HG02938 (cell line): ENCODE measurements at regions not wholly inside any gene's neighbourhood (a gene's known extent, or its start where the extent isn't known, plus 50 kb on each side); places are given as distances from the start of the nearest gene placed in this dataset.

Source experiments
- ATAC-seq: cut with Tn5 transposase; IDR thresholded peaks from one replicate; pipeline ENCODE4 v1.9.1; 2021; ENCODE audit warnings: mild to moderate bottlenecking, moderate library complexity; ENCODE audit not compliant: unreplicated experiment

- ATAC-seq, result no peak
Observed at GRCh38 chr5:158413122-158413680, 554.3 kb upstream of the CLINT1 start.

- no peak for ATAC-seq
Observed at GRCh38 chr5:158410976-158411375, 552.0 kb upstream of the CLINT1 start.

DNA sequence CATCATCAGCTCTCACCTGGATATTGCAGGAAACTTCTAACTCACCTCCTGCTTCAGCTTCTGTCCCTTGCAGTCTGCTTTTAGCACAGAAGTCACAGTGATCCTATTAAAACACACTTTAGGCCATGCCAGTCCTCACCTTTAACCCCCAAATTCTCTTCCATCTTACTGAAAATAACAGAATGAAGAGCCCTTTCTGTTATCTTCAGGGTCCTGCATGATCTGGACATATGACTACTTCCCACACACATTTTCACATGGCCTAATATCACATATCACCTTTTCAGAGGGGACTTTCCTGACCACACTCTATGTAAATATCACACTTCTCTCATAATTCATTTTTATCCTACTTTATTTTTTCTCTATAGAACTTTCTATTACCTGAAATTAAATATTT lies 550.6 kb upstream of the CLINT1 start:
- peak; percentile 80 for ATAC-seq

GRCh38 chr5:158407824-158408195 lies 548.9 kb upstream of the CLINT1 start:
- no peak for ATAC-seq

- peak; percentile 49 for ATAC-seq
Observed at GRCh38 chr5:158406884-158407823, 548.2 kb upstream of the CLINT1 start.

- ATAC-seq, result peak; percentile 90
Observed at GRCh38 chr5:158398360-158399201, 539.6 kb upstream of the CLINT1 start.

DNA sequence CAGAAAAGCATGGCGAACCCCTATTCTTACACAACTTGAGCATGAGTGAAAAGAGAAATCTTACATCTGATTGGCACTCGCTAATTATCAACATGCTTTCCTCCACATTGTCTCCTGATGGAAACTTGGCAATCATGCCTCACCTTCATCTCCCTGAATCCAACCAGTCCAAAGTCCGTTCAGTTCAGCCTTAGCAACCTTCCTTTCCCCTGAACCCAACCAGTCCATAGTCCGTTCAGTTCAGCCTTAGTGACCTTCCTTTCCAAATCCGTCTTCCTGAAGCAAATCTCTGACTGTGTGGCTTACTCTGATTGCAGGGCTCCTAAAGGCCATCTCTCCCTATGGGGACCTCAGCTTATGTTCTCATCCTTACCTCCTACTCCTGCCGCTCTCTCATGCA lies 538.3 kb upstream of the CLINT1 start:
- ATAC-seq, result no peak

DNA sequence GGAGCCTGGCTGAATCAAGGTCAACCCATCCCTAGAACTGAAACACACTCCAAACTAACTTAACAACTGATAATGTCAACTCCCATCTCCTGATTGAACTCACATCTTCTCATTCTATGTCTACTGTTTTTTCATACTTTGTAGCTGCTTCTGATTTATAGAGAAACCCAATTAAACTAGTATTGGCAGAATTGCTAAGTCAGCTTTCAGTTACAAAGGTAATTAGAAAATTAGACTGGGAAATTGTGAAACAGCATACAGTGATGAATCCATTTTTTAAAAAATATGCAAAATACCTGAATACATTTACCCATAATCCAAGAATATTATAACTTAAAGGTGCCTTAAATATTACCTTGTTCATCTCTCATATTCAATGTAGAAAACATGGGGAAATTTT lies 535.2 kb upstream of the CLINT1 start:
- ATAC-seq, result no peak

DNA sequence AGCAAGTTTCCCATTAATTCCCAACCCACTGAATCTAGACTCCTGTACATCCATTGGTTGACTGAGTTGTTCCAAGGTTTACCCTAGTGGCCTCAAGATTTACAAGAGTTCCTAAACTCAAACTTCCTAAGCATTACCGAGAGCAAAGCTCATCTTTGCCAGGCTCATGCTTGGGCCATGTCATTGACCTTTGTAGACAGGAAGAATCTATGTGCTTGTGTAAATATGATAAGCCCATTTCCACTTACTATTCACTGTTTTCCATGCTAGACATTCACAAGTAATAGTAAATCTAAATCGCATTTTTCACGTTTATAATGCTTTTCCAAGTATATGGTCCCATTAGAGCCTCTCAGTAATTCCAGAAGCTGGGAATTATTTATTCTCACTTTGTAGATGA lies 534.5 kb upstream of the CLINT1 start:
- no peak for ATAC-seq

GRCh38 chr5:158392753-158393152 lies 533.8 kb upstream of the CLINT1 start:
- no peak for ATAC-seq

- ATAC-seq, result no peak
Observed at GRCh38 chr5:158390577-158390976, 531.6 kb upstream of the CLINT1 start.

GRCh38 chr5:158389786-158390185 lies 530.8 kb upstream of the CLINT1 start:
- no peak for ATAC-seq

DNA sequence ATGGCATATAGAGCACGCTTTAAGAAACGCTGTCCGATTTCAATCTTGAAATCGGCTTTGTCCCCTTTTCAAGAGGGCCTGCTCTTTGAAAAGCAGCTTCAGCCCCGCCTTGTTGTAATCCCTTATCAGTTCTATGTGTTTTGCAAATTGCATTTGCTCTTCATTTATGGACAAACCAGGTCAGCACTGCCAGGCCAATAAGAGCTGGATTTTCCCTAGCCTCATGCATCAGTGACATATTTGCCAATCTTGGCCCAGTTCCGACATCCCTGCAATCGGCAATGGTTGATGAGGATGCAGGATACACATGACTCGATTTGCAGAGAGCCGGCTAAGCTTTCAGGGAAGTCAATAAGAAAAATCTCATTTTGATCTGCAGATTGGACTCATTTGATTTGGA lies 529.1 kb upstream of the CLINT1 start:
- no peak for ATAC-seq

GRCh38 chr5:158387499-158387898 lies 528.6 kb upstream of the CLINT1 start:
- no peak for ATAC-seq

DNA sequence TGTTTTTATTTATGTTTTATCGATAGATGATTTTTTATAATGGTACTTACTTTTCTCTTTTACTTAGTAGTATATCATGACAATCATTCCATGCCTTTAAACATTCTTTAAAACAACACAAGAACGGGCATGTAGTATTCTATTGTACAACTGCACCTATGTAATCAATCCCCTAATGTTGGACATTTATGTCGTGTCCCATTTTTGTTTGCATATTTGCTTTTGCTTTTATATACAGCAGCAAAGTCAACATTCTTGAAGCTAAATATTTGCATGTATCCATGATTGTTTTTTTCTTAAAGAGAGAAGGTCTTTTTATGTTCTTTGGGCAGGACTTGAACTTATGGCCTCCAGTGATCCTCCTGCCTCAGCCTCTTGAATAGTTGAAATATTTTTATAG lies 527.0 kb upstream of the CLINT1 start:
- ATAC-seq, result no peak

DNA sequence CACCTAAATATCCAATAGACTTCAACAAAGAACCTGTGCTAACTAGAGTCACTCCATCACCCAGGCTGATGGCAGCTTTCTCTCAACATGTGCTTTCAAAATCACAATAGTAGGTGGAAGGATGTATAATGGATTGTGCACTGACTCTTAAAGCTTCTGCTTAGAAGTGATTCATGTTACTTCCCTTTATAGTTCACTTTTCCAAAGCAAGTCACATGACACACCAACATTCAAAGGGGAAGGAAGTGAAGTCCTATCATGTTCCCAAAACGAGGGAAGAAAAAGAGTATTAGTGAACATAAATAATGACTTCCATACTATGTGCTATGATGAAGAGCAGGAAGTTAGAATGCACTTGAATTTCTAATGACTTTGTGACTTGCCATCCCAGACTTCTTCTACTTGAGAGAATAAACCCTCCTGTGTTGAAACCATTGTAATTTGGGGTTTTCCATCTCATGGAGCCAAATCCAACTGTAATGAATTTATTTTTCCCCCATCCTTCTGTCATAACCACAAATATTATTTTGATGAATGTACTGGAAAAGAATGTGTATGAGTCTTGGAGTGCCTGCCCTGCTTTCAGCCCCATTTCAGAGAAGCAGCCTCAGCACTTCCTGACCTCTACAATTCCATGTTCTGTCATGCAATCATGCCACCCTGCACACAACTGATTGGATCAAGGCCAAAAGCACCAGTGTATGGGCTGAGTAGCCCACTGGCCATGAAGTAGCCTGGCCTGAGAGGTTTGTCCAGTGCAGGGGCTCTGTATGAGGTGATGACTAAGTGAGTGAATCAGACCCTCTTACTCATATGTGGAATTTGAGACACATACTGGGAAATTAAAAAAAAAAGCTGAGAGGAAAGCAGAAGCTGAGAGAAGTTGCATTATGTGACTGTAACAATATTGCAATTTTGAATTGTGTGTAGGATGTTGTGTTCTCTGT lies 525.9 kb upstream of the CLINT1 start:
- no peak for ATAC-seq

GRCh38 chr5:158383486-158383885 lies 524.5 kb upstream of the CLINT1 start:
- ATAC-seq, result no peak

GRCh38 chr5:158382473-158382872 lies 523.5 kb upstream of the CLINT1 start:
- ATAC-seq, result peak; percentile 89

DNA sequence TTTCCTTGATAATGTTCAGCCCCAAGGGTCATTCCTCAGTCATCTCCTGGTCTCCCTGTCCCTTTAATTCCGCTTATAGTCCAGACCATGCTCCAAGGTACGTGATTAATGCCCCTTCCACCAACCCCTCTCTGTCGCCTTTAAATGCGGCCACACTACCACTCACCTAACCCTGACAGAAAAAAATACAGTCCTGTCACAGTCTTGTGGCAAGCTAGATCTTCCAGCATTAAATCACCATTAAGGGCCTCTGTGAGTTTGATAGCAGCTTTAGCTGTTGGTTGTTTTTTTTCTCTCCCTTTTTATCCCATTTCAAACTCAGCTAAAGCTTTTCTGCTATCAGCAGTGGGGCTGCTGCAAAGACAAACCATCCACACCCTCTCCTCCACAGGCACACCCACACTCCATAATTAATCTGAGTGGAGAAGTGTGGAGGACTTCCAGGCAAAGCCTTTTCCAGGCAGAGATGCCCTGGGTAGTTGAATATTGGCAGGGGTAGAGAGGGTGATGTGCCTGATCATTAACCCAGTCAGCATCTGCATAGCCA lies 522.7 kb upstream of the CLINT1 start:
- no peak for ATAC-seq

DNA sequence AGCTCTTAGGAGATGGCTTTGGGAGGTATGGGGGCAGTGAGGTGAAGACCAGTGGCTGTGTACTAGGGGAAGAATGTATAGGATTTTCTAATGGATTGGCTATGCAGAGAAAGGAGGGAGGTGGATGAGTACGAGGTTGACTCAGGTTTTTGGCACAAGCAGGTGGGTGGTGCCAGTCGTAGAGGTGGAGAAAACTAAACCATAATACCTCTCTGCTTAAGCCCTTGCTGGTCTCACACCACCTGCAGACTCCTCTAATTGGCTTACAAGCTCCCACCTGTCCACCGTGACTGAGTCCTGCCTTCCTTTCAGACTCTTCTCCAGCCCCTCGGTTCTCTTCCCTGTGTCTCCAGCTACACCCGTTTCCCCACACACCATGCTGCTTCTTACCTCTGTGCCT lies 521.7 kb upstream of the CLINT1 start:
- ATAC-seq, result no peak
